MM.1S (cell line): ENCODE measurements at regions not wholly inside any gene's neighbourhood (a gene's known extent, or its start where the extent isn't known, plus 50 kb on each side); places are given as distances from the start of the nearest gene placed in this dataset.

Experiments used
- EZH2phosphoT487 ChIP-seq: fragments of 300-600 bp; sonication (generic); IDR thresholded peaks from 2 replicates; pipeline ENCODE4 v1.6.1; 2018; ENCODE audit warnings: antibody characterized with exemption, low read length
- TF ChIP-seq, protein P1 (sequence below): fragments of 300-600 bp; sonication (generic); IDR thresholded peaks from 2 replicates; pipeline ENCODE4 v1.5.1; 2016; ENCODE audit warnings: antibody characterized with exemption, low read length, mixed read lengths

GRCh38 chr3:75235631-75236030 is 428.5 kb upstream of the FRG2C start:
- TF ChIP-seq, protein P1, sequence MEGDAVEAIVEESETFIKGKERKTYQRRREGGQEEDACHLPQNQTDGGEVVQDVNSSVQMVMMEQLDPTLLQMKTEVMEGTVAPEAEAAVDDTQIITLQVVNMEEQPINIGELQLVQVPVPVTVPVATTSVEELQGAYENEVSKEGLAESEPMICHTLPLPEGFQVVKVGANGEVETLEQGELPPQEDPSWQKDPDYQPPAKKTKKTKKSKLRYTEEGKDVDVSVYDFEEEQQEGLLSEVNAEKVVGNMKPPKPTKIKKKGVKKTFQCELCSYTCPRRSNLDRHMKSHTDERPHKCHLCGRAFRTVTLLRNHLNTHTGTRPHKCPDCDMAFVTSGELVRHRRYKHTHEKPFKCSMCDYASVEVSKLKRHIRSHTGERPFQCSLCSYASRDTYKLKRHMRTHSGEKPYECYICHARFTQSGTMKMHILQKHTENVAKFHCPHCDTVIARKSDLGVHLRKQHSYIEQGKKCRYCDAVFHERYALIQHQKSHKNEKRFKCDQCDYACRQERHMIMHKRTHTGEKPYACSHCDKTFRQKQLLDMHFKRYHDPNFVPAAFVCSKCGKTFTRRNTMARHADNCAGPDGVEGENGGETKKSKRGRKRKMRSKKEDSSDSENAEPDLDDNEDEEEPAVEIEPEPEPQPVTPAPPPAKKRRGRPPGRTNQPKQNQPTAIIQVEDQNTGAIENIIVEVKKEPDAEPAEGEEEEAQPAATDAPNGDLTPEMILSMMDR = no peak
- TF ChIP-seq EZH2phosphoT487 = no peak
